ENCODE measurements at regions not wholly inside any gene's neighbourhood (a gene's known extent, or its start where the extent isn't known, plus 50 kb on each side); places are given as distances from the start of the nearest gene placed in this dataset.

DNA sequence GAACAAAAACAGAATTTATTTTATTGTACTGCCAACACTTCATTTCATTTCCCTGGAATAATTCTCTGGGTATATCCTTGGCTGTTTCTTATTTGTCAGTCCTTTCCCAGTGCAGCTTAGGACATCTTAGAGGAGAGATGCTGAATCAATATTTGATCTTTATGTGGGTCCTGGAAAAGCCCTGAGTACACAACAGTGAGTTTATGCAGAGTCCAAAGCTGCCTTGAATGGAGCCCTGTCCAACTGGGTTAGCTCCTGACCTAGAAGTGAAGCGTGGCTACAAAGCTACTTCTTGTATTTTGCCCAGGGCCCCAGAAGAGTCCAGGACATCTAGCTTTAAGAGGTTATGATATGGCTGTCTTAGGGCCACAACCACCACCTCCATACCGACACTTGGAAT is 378.0 kb upstream of the FAT3 start:
- Histone ChIP-seq H3K36me3 (replicated peaks in 1 of 2; ENCODE audit: control insufficient read depth in 1 of 2, insufficient read depth in 2 of 2, low read length in 2 of 2) (no peaks in the 10 kb centered on the region), H3K4me1 (ENCODE audit: control insufficient read depth in 1 of 2, insufficient read depth in 2 of 2, low read length in 2 of 2) (no peaks in the 10 kb centered on the region), H3K9ac (ENCODE audit: insufficient read depth, low read length, poor library complexity, severe bottlenecking) (no peak overlapping the region), H3K9me3 (replicated peaks in 1 of 2; ENCODE audit: control insufficient read depth in 1 of 2, insufficient read depth in 1 of 2, low read length in 2 of 2) (peaks cover 0 to 3% of the 10 kb centered on the region in 2 donors), H3K27me3 (ENCODE audit: control insufficient read depth in 2 of 2, insufficient read depth in 2 of 2, low read length in 2 of 2) (no peaks in the 10 kb centered on the region), H4K20me1 (ENCODE audit: insufficient read depth, low read length) (no peaks in the 10 kb centered on the region), H3K27ac (ENCODE audit: low read depth in 1 of 2, low read length in 2 of 2) (no peak overlapping the region), H3K4me2 (replicated peaks; ENCODE audit: extremely low read depth, low read length, poor library complexity, severe bottlenecking) (no peak overlapping the region), H2AFZ (ENCODE audit: insufficient read depth, low read depth, low read length, poor library complexity, severe bottlenecking) (no peak overlapping the region), H3K4me3 (replicated peaks in 1 of 3; ENCODE audit: low read depth in 2 of 3, low read length in 3 of 3) (no peak overlapping the region), H3K79me2 (ENCODE audit: insufficient read depth, low read length) (no peaks in the 10 kb centered on the region)
- H3K4me1 Mint-ChIP-seq, result no peaks in the 10 kb centered on the region
- intact Hi-C loops (cut with micrococcal nuclease), result no loop called here
- no peak overlapping the region for H3K27ac Mint-ChIP-seq
- TF ChIP-seq, protein P1, sequence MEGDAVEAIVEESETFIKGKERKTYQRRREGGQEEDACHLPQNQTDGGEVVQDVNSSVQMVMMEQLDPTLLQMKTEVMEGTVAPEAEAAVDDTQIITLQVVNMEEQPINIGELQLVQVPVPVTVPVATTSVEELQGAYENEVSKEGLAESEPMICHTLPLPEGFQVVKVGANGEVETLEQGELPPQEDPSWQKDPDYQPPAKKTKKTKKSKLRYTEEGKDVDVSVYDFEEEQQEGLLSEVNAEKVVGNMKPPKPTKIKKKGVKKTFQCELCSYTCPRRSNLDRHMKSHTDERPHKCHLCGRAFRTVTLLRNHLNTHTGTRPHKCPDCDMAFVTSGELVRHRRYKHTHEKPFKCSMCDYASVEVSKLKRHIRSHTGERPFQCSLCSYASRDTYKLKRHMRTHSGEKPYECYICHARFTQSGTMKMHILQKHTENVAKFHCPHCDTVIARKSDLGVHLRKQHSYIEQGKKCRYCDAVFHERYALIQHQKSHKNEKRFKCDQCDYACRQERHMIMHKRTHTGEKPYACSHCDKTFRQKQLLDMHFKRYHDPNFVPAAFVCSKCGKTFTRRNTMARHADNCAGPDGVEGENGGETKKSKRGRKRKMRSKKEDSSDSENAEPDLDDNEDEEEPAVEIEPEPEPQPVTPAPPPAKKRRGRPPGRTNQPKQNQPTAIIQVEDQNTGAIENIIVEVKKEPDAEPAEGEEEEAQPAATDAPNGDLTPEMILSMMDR (IDR thresholded peaks at IDR 0.05), result no peak
- H3K27me3 Mint-ChIP-seq (ENCODE audit: low read depth in 3 of 3), result no peaks in the 10 kb centered on the region
- H3K4me3 Mint-ChIP-seq, result no peak overlapping the region
- no peaks in the 10 kb centered on the region for H3K36me3 Mint-ChIP-seq
- peaks cover 0 to 16% (median 0%) of the 10 kb centered on the region in 7 donors for H3K9me3 Mint-ChIP-seq
- no CpG with 5 or more reads among the region's 2 CpGs for WGBS (ENCODE audit: insufficient coverage)
- no peak for DNase-seq

DNA sequence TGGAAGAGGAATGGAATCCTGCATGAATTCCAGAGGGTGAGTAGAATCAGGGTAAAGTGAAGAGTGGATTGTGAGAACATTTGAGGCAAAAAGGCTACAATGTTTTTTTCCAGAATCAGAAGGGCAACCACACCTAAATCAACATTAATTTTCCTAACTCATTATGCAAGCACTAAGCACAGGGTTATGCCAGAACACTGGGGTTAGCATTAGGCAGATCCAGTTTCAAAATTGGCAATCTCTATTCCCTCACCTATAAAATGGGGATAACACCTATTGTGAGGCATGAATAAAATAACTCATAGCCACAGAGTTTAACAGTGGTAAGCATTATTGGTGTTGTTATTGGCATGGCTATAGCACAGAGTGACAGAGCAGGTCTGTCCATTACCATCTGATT is 378.6 kb upstream of the FAT3 start:
- no peaks in the 10 kb centered on the region for H3K27me3 ChIP-seq (ENCODE audit: control insufficient read depth in 2 of 2, insufficient read depth in 2 of 2, low read length in 2 of 2)
- no peak overlapping the region for H3K27ac Mint-ChIP-seq
- no peaks in the 10 kb centered on the region for H3K36me3 Mint-ChIP-seq
- H2AFZ ChIP-seq (ENCODE audit: insufficient read depth, low read depth, low read length, poor library complexity, severe bottlenecking), result no peak overlapping the region
- no peaks in the 10 kb centered on the region for H3K79me2 ChIP-seq (ENCODE audit: insufficient read depth, low read length)
- H4K20me1 ChIP-seq (ENCODE audit: insufficient read depth, low read length), result no peaks in the 10 kb centered on the region
- no peak for DNase-seq
- no peaks in the 10 kb centered on the region for H3K27me3 Mint-ChIP-seq (ENCODE audit: low read depth in 3 of 3)
- no peaks in the 10 kb centered on the region for H3K4me1 Mint-ChIP-seq
- H3K9me3 Mint-ChIP-seq, result peaks cover 0 to 14% (median 0%) of the 10 kb centered on the region in 7 donors
- H3K4me3 ChIP-seq (replicated peaks in 1 of 3; ENCODE audit: low read depth in 2 of 3, low read length in 3 of 3), result no peak overlapping the region
- H3K27ac ChIP-seq (ENCODE audit: low read depth in 1 of 2, low read length in 2 of 2), result no peak overlapping the region
- H3K9me3 ChIP-seq (replicated peaks in 1 of 2; ENCODE audit: control insufficient read depth in 1 of 2, insufficient read depth in 1 of 2, low read length in 2 of 2), result peaks cover 0 to 3% of the 10 kb centered on the region in 2 donors
- TF ChIP-seq, protein P1 (IDR thresholded peaks at IDR 0.05), result no peak
- H3K9ac ChIP-seq (ENCODE audit: insufficient read depth, low read length, poor library complexity, severe bottlenecking), result no peak overlapping the region
- H3K36me3 ChIP-seq (replicated peaks in 1 of 2; ENCODE audit: control insufficient read depth in 1 of 2, insufficient read depth in 2 of 2, low read length in 2 of 2), result no peaks in the 10 kb centered on the region
- H3K4me1 ChIP-seq (ENCODE audit: control insufficient read depth in 1 of 2, insufficient read depth in 2 of 2, low read length in 2 of 2), result no peaks in the 10 kb centered on the region
- H3K4me2 ChIP-seq (replicated peaks; ENCODE audit: extremely low read depth, low read length, poor library complexity, severe bottlenecking), result no peak overlapping the region
- intact Hi-C loops (cut with micrococcal nuclease), result no loop called here
- no peak overlapping the region for H3K4me3 Mint-ChIP-seq

All from CD14-positive monocyte (primary cell).